Calu3 (cell line): ENCODE measurements at regions not wholly inside any gene's neighbourhood (a gene's known extent, or its start where the extent isn't known, plus 50 kb on each side); places are given as distances from the start of the nearest gene placed in this dataset.

ENCODE experiments used
- BruUV-seq: library from RNA; stranded (reverse); fragments of 400-500 nt; replicated peaks from 2 replicates; lab custom pipeline; 2021; lab: Mats Ljungman, UMichigan
- CTCF ChIA-PET: fragments of 300-600 bp; sonication (Branson Sonifier 250); formaldehyde crosslinking; loops from one replicate; lab custom pipeline; 2022; ENCODE audit warnings: antibody characterized with exemption; lab: Charles Lee
- DNase-seq: peaks from one replicate; pipeline ENCODE4 v3.0.0; 2022
- H3K27ac Mint-ChIP-seq: one replicate; pipeline ENCODE4 v1.8.0; 2022; ENCODE audit warnings: mixed read lengths; ENCODE audit not compliant: unreplicated experiment
- H3K27me3 Mint-ChIP-seq: one replicate; pipeline ENCODE4 v1.8.0; 2022; ENCODE audit warnings: mixed read lengths; ENCODE audit not compliant: unreplicated experiment
- H3K36me3 Mint-ChIP-seq: one replicate; pipeline ENCODE4 v1.8.0; 2022; ENCODE audit warnings: mild to moderate bottlenecking, moderate library complexity, mixed read lengths; ENCODE audit not compliant: insufficient read depth, unreplicated experiment
- H3K4me1 Mint-ChIP-seq: one replicate; pipeline ENCODE4 v1.8.0; 2022; ENCODE audit warnings: mild to moderate bottlenecking, low read depth, mixed read lengths; ENCODE audit not compliant: unreplicated experiment
- H3K4me3 Mint-ChIP-seq: one replicate; pipeline ENCODE4 v1.8.0; 2022; ENCODE audit warnings: mild to moderate bottlenecking, low read depth, moderate library complexity, mixed read lengths; ENCODE audit not compliant: unreplicated experiment
- H3K9me3 Mint-ChIP-seq: one replicate; pipeline ENCODE4 v1.8.0; 2022; ENCODE audit warnings: low read depth, mixed read lengths; ENCODE audit not compliant: unreplicated experiment
- intact Hi-C: fragments of 100-400 bp; cut with micrococcal nuclease; formaldehyde crosslinking; loops from one replicate; pipeline ENCODE4 v1.10.0; 2022; ENCODE audit not compliant: unreplicated experiment
- TF ChIP-seq, protein P1 (sequence below): fragments of 200-600 bp; IDR thresholded peaks from one replicate; pipeline ENCODE4 v1.8.0; 2022; ENCODE audit warnings: antibody characterized with exemption; ENCODE audit not compliant: unreplicated experiment

DNA sequence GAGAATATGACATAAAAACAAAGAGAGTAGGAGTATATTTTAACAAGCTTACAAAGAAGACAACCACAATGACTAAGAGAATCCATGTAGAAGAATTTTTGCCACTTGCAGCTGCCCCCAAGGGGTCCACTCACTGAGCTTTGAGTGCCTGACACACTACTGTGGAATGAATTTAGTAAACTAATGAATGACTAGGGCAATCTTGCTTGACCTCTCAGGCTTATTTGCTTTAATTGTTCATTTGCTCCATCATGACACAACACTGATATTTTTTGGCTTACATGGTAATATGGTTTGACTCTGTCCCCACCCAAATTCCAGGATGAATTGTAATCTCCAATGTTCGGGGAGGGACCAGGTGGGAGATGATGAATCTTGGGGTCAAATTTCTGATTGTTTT is 249.1 kb upstream of the FAR2 start:
- Mint-ChIP-seq H3K4me3 (no peak overlapping the region), H3K27ac (no peak overlapping the region)
- no peak for DNase-seq

DNA sequence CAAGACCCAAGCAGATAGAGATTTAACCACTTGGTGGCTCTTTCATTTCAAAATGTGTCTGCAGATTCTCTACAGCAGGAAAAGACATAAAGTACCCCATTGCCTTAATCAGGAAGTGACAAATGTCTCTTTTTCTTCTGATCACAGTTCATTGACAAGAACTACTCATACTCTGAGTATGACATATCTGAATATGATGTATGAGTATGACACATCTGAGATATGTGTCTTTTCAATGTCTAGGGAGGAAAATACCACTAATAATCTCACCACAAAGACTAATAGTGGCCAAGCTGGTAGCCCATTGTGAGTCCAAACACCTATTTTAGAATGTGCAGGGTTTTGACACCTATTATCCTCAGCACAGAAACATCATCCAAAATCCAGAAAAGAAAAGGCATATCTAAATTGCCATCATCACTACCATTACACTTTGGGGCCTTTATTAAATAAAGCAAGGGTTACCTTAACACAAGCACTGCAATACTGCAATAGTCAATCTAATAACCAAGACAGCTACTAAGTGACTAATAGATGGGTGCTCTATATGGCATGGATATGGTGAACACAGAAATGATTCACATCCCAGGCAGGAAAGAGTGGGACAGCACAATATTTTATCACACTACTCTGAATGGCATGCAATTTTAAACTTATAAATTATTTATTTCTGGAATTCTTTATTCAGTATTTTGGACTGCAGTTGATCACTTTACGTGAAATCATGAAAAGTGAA is 243.7 kb upstream of the FAR2 start:
- TF ChIP-seq, protein P1, sequence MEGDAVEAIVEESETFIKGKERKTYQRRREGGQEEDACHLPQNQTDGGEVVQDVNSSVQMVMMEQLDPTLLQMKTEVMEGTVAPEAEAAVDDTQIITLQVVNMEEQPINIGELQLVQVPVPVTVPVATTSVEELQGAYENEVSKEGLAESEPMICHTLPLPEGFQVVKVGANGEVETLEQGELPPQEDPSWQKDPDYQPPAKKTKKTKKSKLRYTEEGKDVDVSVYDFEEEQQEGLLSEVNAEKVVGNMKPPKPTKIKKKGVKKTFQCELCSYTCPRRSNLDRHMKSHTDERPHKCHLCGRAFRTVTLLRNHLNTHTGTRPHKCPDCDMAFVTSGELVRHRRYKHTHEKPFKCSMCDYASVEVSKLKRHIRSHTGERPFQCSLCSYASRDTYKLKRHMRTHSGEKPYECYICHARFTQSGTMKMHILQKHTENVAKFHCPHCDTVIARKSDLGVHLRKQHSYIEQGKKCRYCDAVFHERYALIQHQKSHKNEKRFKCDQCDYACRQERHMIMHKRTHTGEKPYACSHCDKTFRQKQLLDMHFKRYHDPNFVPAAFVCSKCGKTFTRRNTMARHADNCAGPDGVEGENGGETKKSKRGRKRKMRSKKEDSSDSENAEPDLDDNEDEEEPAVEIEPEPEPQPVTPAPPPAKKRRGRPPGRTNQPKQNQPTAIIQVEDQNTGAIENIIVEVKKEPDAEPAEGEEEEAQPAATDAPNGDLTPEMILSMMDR, result no peak
- H3K4me3 Mint-ChIP-seq, result no peak overlapping the region
- H3K9me3 Mint-ChIP-seq, result peaks cover 13% of the 10 kb centered on the region
- BruUV-seq, result no TSS peak
- peaks cover 11% of the 10 kb centered on the region for H3K27me3 Mint-ChIP-seq
- H3K27ac Mint-ChIP-seq, result no peak overlapping the region
- DNase-seq, result no peak
- intact Hi-C loops, result no loop called here
- CTCF ChIA-PET, result interaction anchor here (0.6 kb wide), 1 partner anchor 1692 kb away, joined by 6 read pairs; no protein-coding TSS in a partner anchor
- no peaks in the 10 kb centered on the region for H3K4me1 Mint-ChIP-seq
- no peaks in the 10 kb centered on the region for H3K36me3 Mint-ChIP-seq

More for the DNA sequence above, 249.1 kb upstream of the FAR2 start:
- no peaks in the 10 kb centered on the region for H3K4me1 Mint-ChIP-seq
- CTCF ChIA-PET, result no interaction called here
- H3K36me3 Mint-ChIP-seq, result no peaks in the 10 kb centered on the region
- intact Hi-C loops, result no loop called here
- H3K9me3 Mint-ChIP-seq, result peaks cover 15% of the 10 kb centered on the region
- TF ChIP-seq, protein P1, result no peak
- BruUV-seq, result no TSS peak
- H3K27me3 Mint-ChIP-seq, result peaks cover 11% of the 10 kb centered on the region

GRCh38 chr12:28908646-28909045 is 240.4 kb upstream of the FAR2 start:
- no peak for DNase-seq
- no peak overlapping the region for H3K27ac Mint-ChIP-seq
- no TSS peak for BruUV-seq
- peaks cover 6% of the 10 kb centered on the region for H3K27me3 Mint-ChIP-seq
- no peaks in the 10 kb centered on the region for H3K36me3 Mint-ChIP-seq
- H3K4me1 Mint-ChIP-seq, result no peaks in the 10 kb centered on the region
- H3K4me3 Mint-ChIP-seq, result no peak overlapping the region
- CTCF ChIA-PET, result no interaction called here
- intact Hi-C loops, result no loop called here
- H3K9me3 Mint-ChIP-seq, result peaks cover 10% of the 10 kb centered on the region
- TF ChIP-seq, protein P1, result no peak

DNA sequence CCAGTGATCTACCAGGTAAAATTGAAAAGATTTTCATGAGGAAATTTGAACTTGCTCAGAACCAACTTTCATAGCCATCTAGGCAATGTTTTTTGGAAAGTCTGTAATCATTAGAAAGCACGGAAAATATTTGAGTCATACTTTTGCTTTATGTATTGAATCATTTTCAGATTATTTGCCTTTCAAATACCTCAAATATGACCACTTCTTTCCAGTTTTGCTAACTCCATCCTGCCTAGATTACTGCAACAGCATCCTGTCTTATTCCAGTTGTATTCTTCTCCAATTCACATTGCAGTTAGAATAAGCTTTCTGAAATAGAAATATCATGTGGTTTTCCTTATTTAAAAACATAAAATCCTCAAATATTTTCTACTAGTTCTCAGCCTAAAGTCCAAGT is 239.8 kb upstream of the FAR2 start:
- no TSS peak for BruUV-seq
- CTCF ChIA-PET, result no interaction called here
- intact Hi-C loops, result no loop called here
- TF ChIP-seq, protein P1, result no peak
- no peaks in the 10 kb centered on the region for H3K27me3 Mint-ChIP-seq
- no peak overlapping the region for H3K27ac Mint-ChIP-seq
- H3K9me3 Mint-ChIP-seq, result peaks cover 9% of the 10 kb centered on the region
- H3K4me1 Mint-ChIP-seq, result no peaks in the 10 kb centered on the region
- DNase-seq, result no peak
- no peak overlapping the region for H3K4me3 Mint-ChIP-seq
- H3K36me3 Mint-ChIP-seq, result no peaks in the 10 kb centered on the region
